PFSK-1 (cell line): ENCODE measurements at regions not wholly inside any gene's neighbourhood (a gene's known extent, or its start where the extent isn't known, plus 50 kb on each side); places are given as distances from the start of the nearest gene placed in this dataset.

ENCODE experiments used
- FOXP2 ChIP-seq: optimal IDR thresholded peaks from 2 replicates; pipeline ENCODE3; 2011; ENCODE audit warnings: borderline replicate concordance, control low read depth, inconsistent platforms; ENCODE audit not compliant: insufficient read depth; ENCODE audit errors: extremely low read length, extremely low read depth
- POLR2AphosphoS5 ChIP-seq: IDR thresholded peaks from 2 replicates; pipeline ENCODE4 v1.6.1; 2012; ENCODE audit warnings: low read depth, mild to moderate bottlenecking, control low read depth, low read length, moderate library complexity
- REST ChIP-seq, 2 experiments: IDR thresholded peaks; 2 replicates each; pipeline versions ENCODE4 v1.6.1 to v1.8.0; 2011 to 2012; ENCODE audit warnings: low read depth in 2 of 2, low read length in 2 of 2, control low read depth in 1 of 2, inconsistent platforms in 1 of 2, mild to moderate bottlenecking in 1 of 2, moderate library complexity in 1 of 2; ENCODE audit not compliant: insufficient read depth in 1 of 2
- SIN3A ChIP-seq: IDR thresholded peaks from 2 replicates; pipeline ENCODE4 v1.6.1; 2012; ENCODE audit warnings: mild to moderate bottlenecking, low read length, moderate library complexity, borderline replicate concordance; ENCODE audit not compliant: insufficient read depth
- TAF1 ChIP-seq: IDR thresholded peaks from 2 replicates; pipeline ENCODE4 v1.6.1; 2012; ENCODE audit warnings: low read length, control low read depth, borderline replicate concordance; ENCODE audit not compliant: insufficient read depth

DNA sequence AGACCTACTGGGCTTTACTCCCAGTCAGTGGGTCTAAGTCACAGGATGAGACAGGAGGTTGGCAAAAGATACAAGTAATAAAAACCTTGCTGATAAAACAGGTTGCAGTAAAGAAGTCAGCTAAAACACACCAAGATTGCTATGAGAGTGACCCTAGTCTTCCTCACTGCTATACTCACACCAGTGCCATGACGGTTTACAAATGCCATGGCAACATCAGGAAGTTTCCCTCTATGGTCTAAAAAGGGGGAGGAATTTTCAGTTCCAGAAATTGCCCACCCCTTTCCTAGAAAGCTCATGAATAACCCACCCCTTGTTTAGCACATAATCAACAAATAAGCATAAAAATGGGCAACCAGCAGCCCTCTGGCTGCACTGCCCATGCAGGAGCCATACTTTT, 966.7 kb upstream of the ROBO1 start:
- TF ChIP-seq POLR2AphosphoS5 = no peak
- no peak for TF ChIP-seq SIN3A
- TF ChIP-seq TAF1 = no peak
- TF ChIP-seq FOXP2 = no peak
- TF ChIP-seq REST (IDR thresholded peaks at IDR 0.05; ENCODE audit: insufficient read depth in 1 of 2, low read depth in 2 of 2, low read length in 2 of 2) = no peak

- TF ChIP-seq REST (IDR thresholded peaks at IDR 0.05; ENCODE audit: insufficient read depth in 1 of 2, low read depth in 2 of 2, low read length in 2 of 2) (peak in 1 of 2 experiments; percentile 49; a peak in 1 of 4 replicates), FOXP2 (no peak), POLR2AphosphoS5 (no peak), SIN3A (no peak), TAF1 (no peak)
Measured at GRCh38 chr3:80733522-80734176, 965.9 kb upstream of the ROBO1 start.

- no peak for TF ChIP-seq TAF1
- no peak for TF ChIP-seq REST (IDR thresholded peaks at IDR 0.05; ENCODE audit: insufficient read depth in 1 of 2, low read depth in 2 of 2, low read length in 2 of 2)
- TF ChIP-seq POLR2AphosphoS5 = no peak
- no peak for TF ChIP-seq FOXP2
- no peak for TF ChIP-seq SIN3A
Measured at GRCh38 chr3:80705290-80705689, 937.5 kb upstream of the ROBO1 start.

DNA sequence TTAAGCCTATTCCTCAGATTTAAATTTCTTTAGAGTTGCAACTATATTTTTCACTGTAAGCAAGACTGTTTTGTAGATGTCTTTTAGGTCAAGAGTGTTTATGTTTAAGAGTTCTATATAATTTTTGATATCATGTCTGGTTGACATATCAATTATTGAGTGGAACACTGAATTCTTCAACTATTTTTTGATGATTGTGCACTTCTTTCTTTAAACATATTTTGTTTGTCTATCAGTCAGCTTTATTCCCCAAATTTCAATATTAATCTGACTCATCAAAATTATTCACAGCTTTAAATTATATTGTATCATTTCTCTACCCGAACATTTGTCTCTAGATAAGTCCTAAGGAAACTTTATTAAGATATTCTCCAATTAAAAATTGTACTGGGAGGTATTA, 933.6 kb upstream of the ROBO1 start:
- TF ChIP-seq TAF1 (no peak), REST (IDR thresholded peaks at IDR 0.05; ENCODE audit: insufficient read depth in 1 of 2, low read depth in 2 of 2, low read length in 2 of 2) (no peak), POLR2AphosphoS5 (no peak), FOXP2 (no peak), SIN3A (no peak)
